Gastrocnemius medialis (tissue), 4 donors: ENCODE measurements at regions not wholly inside any gene's neighbourhood (a gene's known extent, or its start where the extent isn't known, plus 50 kb on each side); places are given as distances from the start of the nearest gene placed in this dataset.

ENCODE experiments used
- POLR2A ChIP-seq, 2 donors: fragments of 450-650 bp; IDR thresholded peaks; one replicate each; pipeline ENCODE4 v1.6.1; 2017; ENCODE audit warnings: antibody characterized with exemption in 2 of 2, mild to moderate bottlenecking in 2 of 2, moderate library complexity in 2 of 2
- TF ChIP-seq, protein P1 (sequence below), 5 experiments: fragments of 450-650 bp in 3 of 5; fragments of 200-600 bp in 2 of 5; sonication (generic) in 2 of 5; IDR thresholded peaks in 4 of 5; conservative IDR thresholded peaks in 1 of 5; 1 replicate in 4 of 5; 2 replicates in 1 of 5; pipeline ENCODE4 v1.5.1; 2016 to 2019; ENCODE audit warnings: antibody characterized with exemption in 5 of 5, mild to moderate bottlenecking in 3 of 5, moderate library complexity in 3 of 5

DNA sequence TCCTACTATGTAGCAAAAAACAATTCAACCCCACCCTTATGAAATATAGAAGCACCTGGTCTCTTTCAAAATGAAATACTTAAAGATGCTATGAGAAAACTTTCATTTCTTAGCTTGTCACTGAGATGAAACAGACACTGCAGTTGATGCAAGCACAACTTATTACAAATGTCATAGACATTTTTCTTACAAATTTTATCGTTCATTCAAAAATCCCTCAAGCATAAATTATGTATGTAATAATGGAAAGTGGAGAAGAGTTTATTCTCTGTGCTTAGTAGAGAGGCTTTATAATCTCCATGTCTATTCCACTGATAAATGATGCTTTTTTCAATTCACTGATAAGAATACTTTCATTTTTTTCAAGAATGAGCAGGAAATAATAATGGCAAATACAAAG lies 1943.9 kb upstream of the IGFBP7 start:
- no peak for TF ChIP-seq POLR2A (IDR thresholded peaks at IDR 0.05)
- TF ChIP-seq, protein P1, sequence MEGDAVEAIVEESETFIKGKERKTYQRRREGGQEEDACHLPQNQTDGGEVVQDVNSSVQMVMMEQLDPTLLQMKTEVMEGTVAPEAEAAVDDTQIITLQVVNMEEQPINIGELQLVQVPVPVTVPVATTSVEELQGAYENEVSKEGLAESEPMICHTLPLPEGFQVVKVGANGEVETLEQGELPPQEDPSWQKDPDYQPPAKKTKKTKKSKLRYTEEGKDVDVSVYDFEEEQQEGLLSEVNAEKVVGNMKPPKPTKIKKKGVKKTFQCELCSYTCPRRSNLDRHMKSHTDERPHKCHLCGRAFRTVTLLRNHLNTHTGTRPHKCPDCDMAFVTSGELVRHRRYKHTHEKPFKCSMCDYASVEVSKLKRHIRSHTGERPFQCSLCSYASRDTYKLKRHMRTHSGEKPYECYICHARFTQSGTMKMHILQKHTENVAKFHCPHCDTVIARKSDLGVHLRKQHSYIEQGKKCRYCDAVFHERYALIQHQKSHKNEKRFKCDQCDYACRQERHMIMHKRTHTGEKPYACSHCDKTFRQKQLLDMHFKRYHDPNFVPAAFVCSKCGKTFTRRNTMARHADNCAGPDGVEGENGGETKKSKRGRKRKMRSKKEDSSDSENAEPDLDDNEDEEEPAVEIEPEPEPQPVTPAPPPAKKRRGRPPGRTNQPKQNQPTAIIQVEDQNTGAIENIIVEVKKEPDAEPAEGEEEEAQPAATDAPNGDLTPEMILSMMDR (IDR thresholded peaks at IDR 0.05 in 4 of 5, conservative IDR thresholded peaks at IDR 0.05 in 1 of 5), result no peak
